H7 (cell line): ENCODE measurements at regions not wholly inside any gene's neighbourhood (a gene's known extent, or its start where the extent isn't known, plus 50 kb on each side); places are given as distances from the start of the nearest gene placed in this dataset.

Experiments used
- DNase-seq: peaks from one replicate; pipeline ENCODE4 v3.0.0; 2012
- H3K27me3 ChIP-seq: 2 replicates; pipeline ENCODE4 v1.6.0; 2011; ENCODE audit warnings: mild to moderate bottlenecking, low read length; ENCODE audit not compliant: control insufficient read depth, insufficient read depth
- H3K36me3 ChIP-seq: replicated peaks from 2 replicates; pipeline ENCODE4 v1.5.1; 2011; ENCODE audit warnings: low read length; ENCODE audit not compliant: control insufficient read depth, insufficient read depth
- H3K4me3 ChIP-seq: 2 replicates; pipeline ENCODE4 v1.5.1; 2011; ENCODE audit warnings: low read depth, mild to moderate bottlenecking, control low read depth, low read length, moderate library complexity; ENCODE audit not compliant: insufficient read depth

- H3K36me3 ChIP-seq: no peaks in the 10 kb centered on the region
- no peaks in the 10 kb centered on the region for H3K27me3 ChIP-seq
- DNase-seq: no peak
- no peak overlapping the region for H3K4me3 ChIP-seq
These were observed 76.2 kb upstream of the HDAC4 start for GRCh38 chr2:239476757-239477585.

- H3K27me3 ChIP-seq: no peaks in the 10 kb centered on the region
- H3K4me3 ChIP-seq: no peak overlapping the region
- no peaks in the 10 kb centered on the region for H3K36me3 ChIP-seq
- DNase-seq: no peak
These were observed 75.4 kb upstream of the HDAC4 start for GRCh38 chr2:239476029-239476756.

GRCh38 chr2:239475161-239476028 lies 74.6 kb upstream of the HDAC4 start:
- H3K36me3 ChIP-seq: no peaks in the 10 kb centered on the region
- no peaks in the 10 kb centered on the region for H3K27me3 ChIP-seq
- DNase-seq: no peak
- no peak overlapping the region for H3K4me3 ChIP-seq

- no peaks in the 10 kb centered on the region for H3K36me3 ChIP-seq
- DNase-seq: no peak
- H3K4me3 ChIP-seq: no peak overlapping the region
- H3K27me3 ChIP-seq: no peaks in the 10 kb centered on the region
These were observed 72.5 kb upstream of the HDAC4 start for GRCh38 chr2:239473211-239473805.

- Histone ChIP-seq H3K27me3 (no peaks in the 10 kb centered on the region), H3K4me3 (no peak overlapping the region), H3K36me3 (no peaks in the 10 kb centered on the region)
- no peak for DNase-seq
These were observed 71.5 kb upstream of the HDAC4 start for GRCh38 chr2:239472235-239472775.

GRCh38 chr2:239471011-239471792 lies 70.4 kb upstream of the HDAC4 start:
- DNase-seq: no peak
- Histone ChIP-seq H3K4me3 (no peak overlapping the region), H3K36me3 (no peaks in the 10 kb centered on the region), H3K27me3 (no peaks in the 10 kb centered on the region)

GRCh38 chr2:239470151-239470900 lies 69.5 kb upstream of the HDAC4 start:
- no peak for DNase-seq
- Histone ChIP-seq H3K27me3 (no peaks in the 10 kb centered on the region), H3K36me3 (no peaks in the 10 kb centered on the region), H3K4me3 (no peak overlapping the region)

GRCh38 chr2:239469106-239469960 lies 68.5 kb upstream of the HDAC4 start:
- Histone ChIP-seq H3K36me3 (no peaks in the 10 kb centered on the region), H3K27me3 (no peaks in the 10 kb centered on the region), H3K4me3 (no peak overlapping the region)
- DNase-seq: no peak

GRCh38 chr2:239468491-239469105 lies 67.8 kb upstream of the HDAC4 start:
- no peak for DNase-seq

GRCh38 chr2:239467956-239468490 lies 67.2 kb upstream of the HDAC4 start:
- Histone ChIP-seq H3K36me3 (no peaks in the 10 kb centered on the region), H3K4me3 (no peak overlapping the region), H3K27me3 (no peaks in the 10 kb centered on the region)
- DNase-seq: no peak

More at GRCh38 chr2:239468491-239469105, 67.8 kb upstream of the HDAC4 start:
- no peak overlapping the region for H3K4me3 ChIP-seq
- H3K36me3 ChIP-seq: no peaks in the 10 kb centered on the region
- no peaks in the 10 kb centered on the region for H3K27me3 ChIP-seq

- no peaks in the 10 kb centered on the region for H3K36me3 ChIP-seq
- no peak overlapping the region for H3K4me3 ChIP-seq
- no peaks in the 10 kb centered on the region for H3K27me3 ChIP-seq
- DNase-seq: no peak
These were observed 66.6 kb upstream of the HDAC4 start for GRCh38 chr2:239467281-239467955.
